ENCODE measurements at regions not wholly inside any gene's neighbourhood (a gene's known extent, or its start where the extent isn't known, plus 50 kb on each side); places are given as distances from the start of the nearest gene placed in this dataset.

- H3K4me2 ChIP-seq (ENCODE audit: control insufficient read depth, extremely low read depth, insufficient read depth, low read depth, low read length), result no peak overlapping the region
- TF ChIP-seq EZH2 (IDR thresholded peaks at IDR 0.05; ENCODE audit: low read length), result no peak
- TF ChIP-seq CTCF (optimal IDR thresholded peaks at IDR 0.05 in 1 of 3, IDR thresholded peaks at IDR 0.05 in 1 of 3, conservative IDR thresholded peaks at IDR 0.05 in 1 of 3; ENCODE audit: extremely low read depth in 1 of 3, insufficient read depth in 2 of 3, low read length in 3 of 3), result no peak
- H3K27me3 ChIP-seq (ENCODE audit: control insufficient read depth, extremely low read depth, insufficient read depth, low read length), result no peaks in the 10 kb centered on the region
- peaks cover 2% of the 10 kb centered on the region for H3K9me1 ChIP-seq (ENCODE audit: control insufficient read depth, extremely low read depth, insufficient read depth, low read length)
- no peaks in the 10 kb centered on the region for H3K4me1 ChIP-seq (ENCODE audit: control insufficient read depth, extremely low read depth, insufficient read depth, low read length)
- no peaks in the 10 kb centered on the region for H3K79me2 ChIP-seq (ENCODE audit: control insufficient read depth, insufficient read depth, low read length)
- H3K27ac ChIP-seq (ENCODE audit: control insufficient read depth, insufficient read depth, low read length), result no peak overlapping the region
- no peaks in the 10 kb centered on the region for H3K36me3 ChIP-seq (ENCODE audit: control insufficient read depth in 2 of 2, extremely low read depth in 1 of 2, insufficient read depth in 2 of 2, low read length in 2 of 2)
- no peaks in the 10 kb centered on the region for H3K9me3 ChIP-seq (ENCODE audit: control insufficient read depth, low read depth, low read length)
- no peak for DNase-seq (ENCODE audit: low read depth, low spot score)
- no peak overlapping the region for H3K9ac ChIP-seq (ENCODE audit: control insufficient read depth, extremely low read depth, insufficient read depth, low read length)
- no peak overlapping the region for H3K4me3 ChIP-seq (ENCODE audit: control insufficient read depth in 2 of 3, extremely low read depth in 1 of 3, insufficient read depth in 2 of 3, low read depth in 1 of 3, low read length in 3 of 3)
- H2AFZ ChIP-seq (ENCODE audit: control insufficient read depth, low read length), result no peak overlapping the region
- dilution Hi-C loops (cut with MboI; ENCODE audit: extremely low pct_ligation_motif_present, low sequenced_read_pairs), result no loop called here
- no peaks in the 10 kb centered on the region for H4K20me1 ChIP-seq (ENCODE audit: control insufficient read depth, extremely low read depth, insufficient read depth, low read length)
- FAIRE-seq, result no peak
These were observed 54.1 kb upstream of the STK32A start for GRCh38 chr5:147180751-147181150.
